ENCODE measurements at regions not wholly inside any gene's neighbourhood (a gene's known extent, or its start where the extent isn't known, plus 50 kb on each side); places are given as distances from the start of the nearest gene placed in this dataset.

GRCh38 chr2:23298551-23298950, 86.4 kb upstream of the KLHL29 start:
- no peak for TF ChIP-seq EZH2phosphoT487 (IDR thresholded peaks at IDR 0.05; ENCODE audit: borderline replicate concordance)
- no peak for TF ChIP-seq POLR2AphosphoS5 (IDR thresholded peaks at IDR 0.05; ENCODE audit: low read depth, low read length)
- no peak for TF ChIP-seq EZH2 (IDR thresholded peaks at IDR 0.05)
- TF ChIP-seq CEBPB (IDR thresholded peaks at IDR 0.05; ENCODE audit: low read depth) = no peak
- TF ChIP-seq REST (IDR thresholded peaks at IDR 0.05; ENCODE audit: low read depth) = no peak
- TF ChIP-seq, protein P1, sequence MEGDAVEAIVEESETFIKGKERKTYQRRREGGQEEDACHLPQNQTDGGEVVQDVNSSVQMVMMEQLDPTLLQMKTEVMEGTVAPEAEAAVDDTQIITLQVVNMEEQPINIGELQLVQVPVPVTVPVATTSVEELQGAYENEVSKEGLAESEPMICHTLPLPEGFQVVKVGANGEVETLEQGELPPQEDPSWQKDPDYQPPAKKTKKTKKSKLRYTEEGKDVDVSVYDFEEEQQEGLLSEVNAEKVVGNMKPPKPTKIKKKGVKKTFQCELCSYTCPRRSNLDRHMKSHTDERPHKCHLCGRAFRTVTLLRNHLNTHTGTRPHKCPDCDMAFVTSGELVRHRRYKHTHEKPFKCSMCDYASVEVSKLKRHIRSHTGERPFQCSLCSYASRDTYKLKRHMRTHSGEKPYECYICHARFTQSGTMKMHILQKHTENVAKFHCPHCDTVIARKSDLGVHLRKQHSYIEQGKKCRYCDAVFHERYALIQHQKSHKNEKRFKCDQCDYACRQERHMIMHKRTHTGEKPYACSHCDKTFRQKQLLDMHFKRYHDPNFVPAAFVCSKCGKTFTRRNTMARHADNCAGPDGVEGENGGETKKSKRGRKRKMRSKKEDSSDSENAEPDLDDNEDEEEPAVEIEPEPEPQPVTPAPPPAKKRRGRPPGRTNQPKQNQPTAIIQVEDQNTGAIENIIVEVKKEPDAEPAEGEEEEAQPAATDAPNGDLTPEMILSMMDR (IDR thresholded peaks at IDR 0.05 in 2 of 3, conservative IDR thresholded peaks at IDR 0.05 in 1 of 3; ENCODE audit: borderline replicate concordance in 1 of 3, insufficient read depth in 1 of 3, low read depth in 2 of 3, low read length in 2 of 3) = no peak
- TF ChIP-seq, protein P2, sequence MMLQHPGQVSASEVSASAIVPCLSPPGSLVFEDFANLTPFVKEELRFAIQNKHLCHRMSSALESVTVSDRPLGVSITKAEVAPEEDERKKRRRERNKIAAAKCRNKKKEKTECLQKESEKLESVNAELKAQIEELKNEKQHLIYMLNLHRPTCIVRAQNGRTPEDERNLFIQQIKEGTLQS (IDR thresholded peaks at IDR 0.05) = no peak
